ENCODE measurements at regions not wholly inside any gene's neighbourhood (a gene's known extent, or its start where the extent isn't known, plus 50 kb on each side); places are given as distances from the start of the nearest gene placed in this dataset.

GRCh38 chr16:79902351-79902750 lies 301.8 kb upstream of the MAF start:
- intact Hi-C loops (cut with DNase I): no loop called here
- no peak for DNase-seq
- 84 to 89% methylated on average over 4 of the region's 4 CpGs for WGBS, 2 donors

GRCh38 chr16:79901522-79901921 lies 301.0 kb upstream of the MAF start:
- 95% methylated on average over 4 of the region's 4 CpGs for WGBS, 2 donors
- Histone ChIP-seq H3K36me3 (no peaks in the 10 kb centered on the region), H3K4me3 (no peak overlapping the region), H3K27me3 (no peaks in the 10 kb centered on the region), H3K4me1 (no peaks in the 10 kb centered on the region), H3K27ac (no peak overlapping the region), H3K9me3 (peaks cover 0 to 2% (median 0%) of the 10 kb centered on the region in 4 donors)
- TF ChIP-seq CTCF (IDR thresholded peaks at IDR 0.05) (no peak), EP300 (IDR thresholded peaks at IDR 0.05) (no peak), POLR2A (IDR thresholded peaks at IDR 0.05) (no peak), POLR2AphosphoS5 (IDR thresholded peaks at IDR 0.05) (no peak)
- no peak for DNase-seq
- intact Hi-C loops (cut with DNase I): no loop called here

More at GRCh38 chr16:79902351-79902750, 301.8 kb upstream of the MAF start:
- Histone ChIP-seq H3K4me3 (no peak overlapping the region), H3K9me3 (peaks cover 0 to 2% (median 0%) of the 10 kb centered on the region in 4 donors), H3K27me3 (no peaks in the 10 kb centered on the region), H3K36me3 (no peaks in the 10 kb centered on the region), H3K27ac (no peak overlapping the region), H3K4me1 (no peaks in the 10 kb centered on the region)
- TF ChIP-seq POLR2A (IDR thresholded peaks at IDR 0.05) (no peak), EP300 (IDR thresholded peaks at IDR 0.05) (no peak), CTCF (IDR thresholded peaks at IDR 0.05) (no peak), POLR2AphosphoS5 (IDR thresholded peaks at IDR 0.05) (no peak)

GRCh38 chr16:79899716-79900115 lies 299.2 kb upstream of the MAF start:
- no peak overlapping the region for H3K27ac ChIP-seq
- H3K27me3 ChIP-seq: no peaks in the 10 kb centered on the region
- peaks cover 0 to 2% (median 0%) of the 10 kb centered on the region in 4 donors for H3K9me3 ChIP-seq
- no peak overlapping the region for H3K4me3 ChIP-seq
- no peaks in the 10 kb centered on the region for H3K36me3 ChIP-seq
- TF ChIP-seq CTCF (IDR thresholded peaks at IDR 0.05) (no peak), EP300 (IDR thresholded peaks at IDR 0.05) (no peak), POLR2A (IDR thresholded peaks at IDR 0.05) (no peak), POLR2AphosphoS5 (IDR thresholded peaks at IDR 0.05) (no peak)
- H3K4me1 ChIP-seq: no peaks in the 10 kb centered on the region
- no peak for DNase-seq
- intact Hi-C loops (cut with DNase I): no loop called here

- no peak overlapping the region for H3K4me3 ChIP-seq
- WGBS, 2 donors: 49 to 77% methylated on average over 3 of the region's 3 CpGs
- H3K36me3 ChIP-seq: no peaks in the 10 kb centered on the region
- peaks cover 0 to 2% (median 0%) of the 10 kb centered on the region in 4 donors for H3K9me3 ChIP-seq
- DNase-seq: no peak
- no peaks in the 10 kb centered on the region for H3K27me3 ChIP-seq
- H3K27ac ChIP-seq: no peak overlapping the region
- intact Hi-C loops (cut with DNase I): no loop called here
- H3K4me1 ChIP-seq: no peaks in the 10 kb centered on the region
- TF ChIP-seq CTCF (IDR thresholded peaks at IDR 0.05) (no peak), POLR2A (IDR thresholded peaks at IDR 0.05) (no peak), EP300 (IDR thresholded peaks at IDR 0.05) (no peak), POLR2AphosphoS5 (IDR thresholded peaks at IDR 0.05) (no peak)
These were observed 298.8 kb upstream of the MAF start for GRCh38 chr16:79899316-79899715.

GRCh38 chr16:79898703-79899102 lies 298.2 kb upstream of the MAF start:
- TF ChIP-seq POLR2AphosphoS5 (IDR thresholded peaks at IDR 0.05) (no peak), CTCF (IDR thresholded peaks at IDR 0.05) (no peak), POLR2A (IDR thresholded peaks at IDR 0.05) (no peak), EP300 (IDR thresholded peaks at IDR 0.05) (no peak)
- H3K27ac ChIP-seq: no peak overlapping the region
- 82 to 99% methylated on average over 3 of the region's 3 CpGs for WGBS, 2 donors
- intact Hi-C loops (cut with DNase I): no loop called here
- no peak for DNase-seq
- H3K9me3 ChIP-seq: peaks cover 0 to 2% (median 0%) of the 10 kb centered on the region in 4 donors
- H3K27me3 ChIP-seq: no peaks in the 10 kb centered on the region
- no peaks in the 10 kb centered on the region for H3K4me1 ChIP-seq
- no peak overlapping the region for H3K4me3 ChIP-seq
- H3K36me3 ChIP-seq: no peaks in the 10 kb centered on the region
